Left ventricle myocardium superior (tissue), 1 donor: ENCODE measurements at regions not wholly inside any gene's neighbourhood (a gene's known extent, or its start where the extent isn't known, plus 50 kb on each side); places are given as distances from the start of the nearest gene placed in this dataset.
A peak's percentile ranks its signal among the peaks of the same experiment; 100 is the strongest.
"Not testable (repeated sequence)": the region's sequence is repeated elsewhere in the genome, so short reads cannot be mapped to it uniquely, and the experiment has no call there.

Source experiments
- ATAC-seq: fragments of 200-7000 bp; cut with Tn5 transposase; one replicate; pipeline ENCODE4 v1.9.1; 2020; ENCODE audit warnings: mild to moderate bottlenecking, moderate library complexity
- DNase-seq: peaks from one replicate; pipeline ENCODE4 v3.0.0-alpha.2; 2020
- intact Hi-C: fragments of 100-400 bp; cut with micrococcal nuclease; formaldehyde crosslinking; loops from one replicate; pipeline ENCODE4 v1.11.0; 2022
- donor health status: DM: no; HTN: yes; CAD: no; lungs with severe emphysema.

DNA sequence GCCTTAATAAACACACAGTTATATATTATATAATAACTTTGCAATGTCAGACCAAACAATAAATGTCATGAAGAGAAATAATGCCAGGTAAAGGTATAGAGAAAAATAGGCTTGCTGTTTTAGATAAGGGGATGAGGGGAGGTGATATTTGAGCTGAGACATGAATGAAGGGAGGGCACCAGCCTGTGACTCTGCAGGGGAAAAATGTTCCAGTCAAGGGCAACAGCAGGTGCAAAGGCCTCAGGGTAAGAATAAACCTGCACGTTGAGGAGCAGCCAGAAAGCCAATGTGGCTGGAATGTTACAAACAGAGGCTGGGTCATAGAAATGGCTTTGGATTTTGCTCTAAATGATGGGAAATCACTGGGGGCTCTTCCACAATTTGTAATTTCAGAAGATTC lies 519.6 kb downstream of the SOX6 start:
- DNase-seq (no peak), ATAC-seq (no peak)
- intact Hi-C loops: no loop called here

- intact Hi-C loops: no loop called here
- DNase-seq: no peak
- ATAC-seq: no peak
These were observed 518.4 kb downstream of the SOX6 start for GRCh38 chr11:15837901-15838489.

DNA sequence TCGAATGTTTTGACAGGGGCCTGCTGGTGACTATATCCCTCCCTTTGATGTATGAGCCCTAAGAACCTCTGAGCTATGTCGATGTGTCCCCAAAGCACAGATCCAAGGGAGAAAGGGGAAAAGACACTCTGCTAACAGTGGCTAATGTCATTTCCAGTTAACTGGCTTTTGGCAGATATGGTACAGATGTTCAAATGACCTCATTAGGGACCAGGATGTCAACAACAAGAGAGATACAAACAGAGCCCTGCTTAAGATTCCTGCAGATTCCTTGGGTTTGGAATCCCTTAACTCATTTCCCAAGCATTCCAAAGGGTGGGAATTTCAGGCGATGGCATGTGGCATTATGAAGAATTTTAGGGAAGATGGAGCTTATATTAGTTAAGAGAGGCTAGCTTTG lies 517.3 kb downstream of the SOX6 start:
- intact Hi-C loops: no loop called here
- ATAC-seq: no peak
- no peak for DNase-seq

GRCh38 chr11:15840966-15841365 lies 515.4 kb downstream of the SOX6 start:
- ATAC-seq: no peak
- intact Hi-C loops: no loop called here
- no peak for DNase-seq

- intact Hi-C loops: no loop called here
- peak; percentile 69 for ATAC-seq
- DNase-seq: no peak
These were observed 514.2 kb downstream of the SOX6 start for GRCh38 chr11:15841931-15842740.

DNA sequence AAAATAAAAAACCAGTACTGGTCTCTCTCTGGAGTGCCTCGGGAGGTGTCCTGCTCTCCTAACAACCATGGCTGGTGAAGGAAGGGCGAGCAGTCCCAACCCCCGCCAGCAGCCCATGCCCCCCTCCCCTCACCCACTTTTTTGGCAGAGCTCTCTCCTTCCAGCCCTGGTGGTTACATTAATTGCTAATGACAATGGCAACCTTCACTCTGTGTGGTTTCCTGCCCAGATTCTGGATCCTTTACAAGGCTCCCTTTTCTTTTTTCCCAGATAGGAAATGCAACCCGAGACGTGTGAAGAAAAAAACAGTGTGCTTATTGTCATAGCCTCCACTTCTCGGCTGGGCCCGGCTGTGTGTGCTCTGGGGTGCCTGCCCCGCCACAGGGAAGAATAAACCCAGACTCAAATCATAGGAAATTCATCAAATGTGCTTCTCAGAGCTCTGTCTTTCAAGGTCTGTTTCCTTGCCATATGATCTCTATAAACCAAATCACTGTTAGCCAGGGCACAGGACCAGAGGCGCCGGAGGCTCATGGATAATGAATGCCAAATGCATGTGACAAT lies 513.0 kb downstream of the SOX6 start:
- DNase-seq: no peak
- peak; percentile 58 for ATAC-seq
- intact Hi-C loops: no loop called here

DNA sequence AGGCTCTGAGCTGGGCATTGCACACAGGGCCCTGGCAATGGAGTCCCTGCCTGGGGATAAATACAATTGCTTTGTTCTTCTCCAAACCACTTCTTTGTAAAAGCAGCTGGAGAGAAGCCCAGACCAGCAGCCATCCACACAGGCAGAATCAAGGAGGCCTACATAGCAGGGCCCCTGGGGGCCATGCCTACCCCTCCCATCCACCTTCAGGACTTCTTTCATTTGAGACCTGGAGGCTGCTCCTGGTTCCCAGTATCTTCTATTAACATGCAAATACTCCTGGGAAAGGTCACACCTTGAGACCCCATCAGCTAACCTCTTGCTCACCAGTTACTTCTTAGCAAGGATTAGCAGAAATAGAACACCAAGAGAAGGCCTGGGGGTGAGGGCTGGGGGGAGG lies 511.1 kb downstream of the SOX6 start:
- DNase-seq (no peak), ATAC-seq (no peak)
- intact Hi-C loops: no loop called here

DNA sequence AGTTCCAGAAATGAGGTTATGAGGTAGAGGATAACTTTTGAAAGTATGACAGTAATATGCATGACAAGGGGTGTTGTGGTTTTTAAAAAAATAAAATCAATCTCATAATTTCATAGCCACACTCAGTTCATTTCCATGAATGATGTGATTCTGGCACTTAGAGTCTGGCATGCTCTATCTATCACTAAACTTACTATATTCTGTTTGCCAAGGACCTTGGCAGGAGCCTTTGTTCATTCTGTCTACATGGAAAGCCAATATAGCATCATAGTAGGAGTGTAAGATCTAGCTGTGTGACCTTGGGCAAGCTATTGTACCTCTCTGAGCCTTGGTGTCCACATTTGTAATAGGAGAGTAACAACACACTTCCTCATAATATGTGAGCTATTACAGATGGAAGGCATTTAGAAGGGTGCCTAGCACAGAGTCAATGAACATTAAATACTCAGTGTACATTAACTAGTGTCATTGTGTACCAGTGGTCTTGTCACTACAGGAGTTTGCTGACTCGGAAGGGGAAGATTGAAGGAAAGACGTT lies 507.6 kb downstream of the SOX6 start:
- peak; percentile 20 for ATAC-seq
- intact Hi-C loops: no loop called here
- no peak for DNase-seq

DNA sequence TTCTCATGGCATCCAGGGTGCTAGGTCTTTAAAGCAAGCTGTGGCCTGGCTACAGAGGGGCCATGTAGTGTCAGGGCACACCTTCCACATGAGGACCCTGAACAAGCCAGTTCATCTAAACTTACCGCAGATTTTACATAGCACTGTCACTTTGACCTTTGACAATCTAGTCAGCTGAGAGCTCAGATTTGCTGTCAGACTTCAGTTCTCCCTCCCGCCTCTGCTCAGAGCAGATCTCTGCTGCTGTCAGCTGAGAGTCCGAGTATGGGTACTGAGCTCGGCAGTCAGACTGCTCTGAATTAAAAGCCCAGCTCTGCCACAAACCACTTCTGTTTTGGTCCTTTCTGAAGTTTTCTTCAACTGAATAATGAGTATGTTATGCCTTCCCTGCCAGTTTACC lies 507.1 kb downstream of the SOX6 start:
- peak; percentile 61 for ATAC-seq
- DNase-seq: no peak
- intact Hi-C loops: no loop called here

DNA sequence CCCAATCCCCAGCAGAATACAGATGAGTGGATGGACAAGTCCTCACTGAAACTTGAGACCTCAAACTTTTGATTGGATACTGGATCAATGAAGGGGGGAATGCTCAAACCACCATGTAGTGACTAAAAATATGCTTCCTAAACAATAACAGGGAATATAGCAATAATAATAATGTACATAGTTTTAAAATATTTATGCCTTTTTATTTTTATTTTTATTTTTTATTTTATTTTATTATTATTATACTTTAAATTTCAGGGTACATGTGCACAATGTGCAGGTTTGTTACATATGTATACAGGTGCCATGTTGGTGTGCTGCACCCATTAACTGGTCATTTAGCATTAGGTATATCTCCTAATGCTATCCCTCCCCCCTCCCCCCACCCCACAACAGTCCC lies 506.0 kb downstream of the SOX6 start:
- intact Hi-C loops, ATAC-seq, DNase-seq: not testable (repeated sequence)

DNA sequence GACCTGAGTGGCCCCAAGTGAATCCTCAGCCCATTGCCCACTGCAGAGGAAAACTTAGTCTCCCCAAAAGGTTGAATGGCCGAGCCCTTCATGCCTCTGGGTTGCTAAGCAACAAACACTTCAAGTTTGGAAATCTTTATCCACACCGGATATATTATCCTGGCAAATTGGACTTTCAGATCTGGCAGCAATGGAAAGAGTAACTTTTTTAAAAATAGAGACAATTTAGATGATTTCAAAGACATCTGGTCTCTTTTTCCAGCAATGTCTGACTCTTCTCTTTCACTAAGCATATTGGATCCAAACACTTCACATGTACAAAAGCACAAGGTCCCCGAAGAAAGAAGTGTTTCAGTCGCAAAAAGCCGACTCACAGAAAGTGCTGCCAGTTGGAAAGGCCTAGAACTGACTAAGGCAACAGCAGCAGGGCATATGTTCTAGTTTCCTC lies 505.3 kb downstream of the SOX6 start:
- DNase-seq (no peak), ATAC-seq (peak; percentile 74)

DNA sequence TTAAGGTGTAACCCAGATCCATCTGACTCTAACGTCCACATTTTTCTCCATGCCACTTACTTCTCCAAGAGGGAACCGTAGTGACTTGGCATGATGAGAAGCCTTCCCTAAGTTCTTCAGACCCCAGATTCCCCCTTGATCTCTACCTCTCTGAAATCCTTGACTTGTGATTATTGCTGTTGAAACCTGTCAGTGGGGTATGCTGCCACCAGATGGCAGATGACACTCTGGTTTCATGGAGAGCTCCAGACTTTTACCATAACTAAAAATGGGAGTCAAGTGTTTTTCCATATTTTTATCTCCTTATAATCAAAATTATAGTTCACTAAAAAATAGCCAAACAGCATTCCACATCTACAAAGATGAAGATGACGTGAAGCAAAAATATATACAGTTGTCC lies 504.2 kb downstream of the SOX6 start:
- DNase-seq: peak; percentile 35

More for the DNA sequence above, 505.3 kb downstream of the SOX6 start:
- intact Hi-C loops: no loop called here

DNA sequence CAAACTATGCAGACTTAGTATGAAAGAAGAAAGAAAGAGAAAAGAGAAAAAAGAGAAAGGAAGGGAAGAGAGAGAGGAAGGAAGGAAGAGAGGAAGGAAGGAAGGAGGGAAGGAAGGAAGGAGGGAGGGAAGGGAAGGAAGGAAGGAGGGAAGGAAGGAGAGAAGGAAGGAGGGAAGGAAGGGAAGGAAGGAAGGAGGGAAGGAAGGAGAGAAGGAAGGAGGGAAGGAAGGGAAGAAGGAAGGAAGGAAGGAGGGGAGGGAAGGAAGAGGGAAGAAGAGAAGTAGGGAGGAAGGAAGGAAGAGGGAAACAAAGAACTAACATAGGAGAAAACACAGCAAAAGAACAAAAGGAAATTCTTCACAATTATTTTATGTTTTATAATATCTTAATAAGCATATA lies 502.1 kb downstream of the SOX6 start:
- ATAC-seq: no peak

More for the DNA sequence above, 504.2 kb downstream of the SOX6 start:
- peak; percentile 37 for ATAC-seq
- intact Hi-C loops: no loop called here

DNA sequence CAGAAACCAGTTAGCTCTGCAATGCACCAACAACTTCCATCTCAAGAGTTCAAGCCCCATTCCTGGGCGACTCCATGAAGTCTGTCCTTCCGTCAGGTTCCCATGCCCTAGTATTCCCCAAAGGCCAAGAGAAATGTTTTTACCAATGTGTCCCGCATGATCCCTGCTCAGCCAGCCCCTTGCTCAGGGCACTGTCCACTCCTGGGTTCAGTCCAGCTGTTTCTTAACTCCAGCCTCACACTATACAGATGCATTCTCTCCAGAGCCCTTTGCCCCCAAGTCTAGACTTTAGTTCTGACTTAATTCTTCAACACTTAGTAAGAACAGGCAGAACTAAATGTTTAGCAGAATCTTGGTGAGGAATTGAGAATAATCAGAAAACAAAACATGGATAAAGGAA lies 497.5 kb downstream of the SOX6 start:
- ATAC-seq (no peak), DNase-seq (no peak)
- intact Hi-C loops: no loop called here

More for the DNA sequence above, 502.1 kb downstream of the SOX6 start:
- intact Hi-C loops: no loop called here
- DNase-seq: no peak

DNA sequence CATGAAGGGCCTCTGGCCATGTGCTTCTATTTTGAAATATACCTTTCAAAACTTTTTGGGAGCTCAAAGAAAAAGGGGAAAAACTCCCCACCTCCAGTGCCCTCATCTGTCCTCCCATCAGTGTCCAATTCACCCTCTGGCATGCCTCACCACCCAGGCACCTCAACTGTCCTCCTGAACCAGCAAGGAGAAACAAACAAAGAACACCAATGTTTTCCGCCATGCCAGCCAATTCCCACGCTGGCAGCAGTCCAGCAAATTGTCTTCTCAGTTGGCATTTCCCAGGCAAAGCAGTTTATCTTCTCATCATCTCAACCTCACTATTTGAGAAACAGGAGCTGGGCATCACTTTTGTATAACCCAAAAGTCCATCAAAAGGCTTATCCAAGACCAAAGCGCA lies 496.9 kb downstream of the SOX6 start:
- intact Hi-C loops: no loop called here
- DNase-seq: no peak
- ATAC-seq: no peak

DNA sequence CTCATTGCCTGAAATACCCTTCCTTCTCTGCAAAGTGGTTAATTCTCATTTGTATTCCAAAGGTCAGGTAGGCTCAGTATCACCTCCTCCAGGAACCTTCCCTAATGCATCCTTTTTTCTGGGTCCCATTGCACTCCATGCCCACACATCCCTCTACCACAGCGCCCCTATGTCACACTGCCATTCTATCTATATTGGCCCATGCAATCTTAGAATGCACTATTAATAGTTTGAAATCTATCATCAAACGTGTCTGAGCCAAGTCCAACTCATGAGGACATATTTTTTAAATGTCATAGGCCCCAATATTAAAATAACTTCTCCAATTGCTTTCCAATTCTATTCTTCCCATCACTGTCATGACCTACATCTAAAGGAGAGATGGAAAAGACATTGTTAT lies 495.1 kb downstream of the SOX6 start:
- ATAC-seq: peak; percentile 58
- intact Hi-C loops: no loop called here
- no peak for DNase-seq

- DNase-seq: no peak
- intact Hi-C loops: no loop called here
- peak; percentile 37 for ATAC-seq
These were observed 492.9 kb downstream of the SOX6 start for GRCh38 chr11:15863411-15863810.

DNA sequence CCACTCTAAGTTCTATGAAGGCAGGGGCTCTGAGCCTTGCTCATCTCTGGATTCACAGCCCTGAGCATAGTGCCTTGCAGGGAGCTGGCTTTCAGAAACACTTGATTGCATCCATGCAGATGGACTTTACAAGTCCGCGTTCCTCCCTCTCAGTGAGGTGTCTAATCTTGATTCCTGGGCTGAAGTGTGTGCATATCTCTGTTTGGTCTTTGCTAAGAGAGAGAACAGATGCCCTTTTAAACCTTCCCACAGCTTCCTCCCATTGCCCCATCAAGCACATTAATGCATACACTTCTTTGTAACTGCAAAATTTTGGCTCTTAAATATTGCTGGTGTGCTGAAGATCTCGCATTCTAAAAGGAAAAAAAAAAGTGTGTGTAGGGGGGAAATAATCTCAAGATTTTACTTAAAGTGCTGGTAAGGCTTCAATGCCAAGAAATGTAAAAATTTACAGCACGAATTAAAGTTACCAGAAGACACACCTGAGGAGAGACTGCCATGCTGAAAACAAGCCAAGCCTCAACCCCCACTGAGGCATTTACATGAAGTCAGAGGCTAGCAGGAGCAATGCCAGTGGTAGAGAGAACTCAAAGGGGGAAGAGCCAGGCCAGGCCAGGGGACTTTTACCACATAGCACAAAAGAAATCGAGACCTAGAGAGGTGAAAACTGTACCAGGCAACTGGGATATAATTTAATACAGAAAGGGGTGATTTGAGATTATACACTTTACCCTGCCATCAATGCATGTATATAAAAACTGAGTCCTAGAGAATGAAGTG lies 492.1 kb downstream of the SOX6 start:
- DNase-seq (no peak), ATAC-seq (no peak)
- intact Hi-C loops: no loop called here

DNA sequence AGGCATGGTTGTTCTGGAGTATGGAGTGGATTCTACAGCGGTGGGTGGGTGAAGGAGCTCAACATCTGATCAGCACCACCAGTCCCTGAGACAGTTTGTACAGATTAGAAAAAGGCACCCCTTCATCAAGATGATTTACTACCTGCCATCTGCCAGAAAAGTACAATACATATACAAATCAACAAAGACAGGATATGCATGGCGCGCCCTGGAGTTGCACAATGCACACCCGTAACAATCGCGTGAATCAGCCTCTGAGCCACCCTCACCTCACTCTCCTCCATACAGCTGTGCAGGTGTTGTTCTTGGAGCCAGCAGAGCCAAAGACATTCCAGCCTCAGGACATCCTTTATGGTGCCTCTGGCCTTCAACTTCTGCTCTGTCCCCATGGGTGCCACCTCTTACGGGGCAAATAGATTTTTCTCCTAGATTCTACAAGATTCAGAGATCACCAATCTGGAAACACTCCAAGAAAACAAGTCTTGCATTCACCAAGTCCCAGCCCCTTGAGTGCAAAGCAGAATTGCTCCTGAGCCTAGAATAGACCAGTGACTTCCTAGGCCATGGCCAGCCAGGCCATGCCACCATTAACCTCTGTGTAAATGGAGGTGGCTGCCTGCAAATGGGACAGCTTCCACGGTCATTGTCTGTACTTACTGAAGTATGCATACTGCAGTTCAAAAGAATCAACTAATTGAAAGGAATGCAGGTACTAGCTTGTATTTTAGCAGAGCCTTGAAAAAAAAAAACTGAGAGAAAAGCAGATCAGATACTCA lies 490.9 kb downstream of the SOX6 start:
- no peak for ATAC-seq
- intact Hi-C loops: no loop called here
- DNase-seq: no peak
